Stimulated activated CD4-positive, alpha-beta T cell treated with anti-CD3 and anti-CD28 coated beads, Interleukin-2, amount 100 ng/mL, for 24 hours (primary cell): ENCODE measurements at regions not wholly inside any gene's neighbourhood (a gene's known extent, or its start where the extent isn't known, plus 50 kb on each side); places are given as distances from the start of the nearest gene placed in this dataset.
"Not testable (repeated sequence)": the region's sequence is repeated elsewhere in the genome, so short reads cannot be mapped to it uniquely, and the experiment has no call there.

Source experiments
- DNase-seq, 2 donors: peaks; one replicate each; pipeline ENCODE4 v3.0.0-alpha.2; 2020

- peak in 1 of 2 donors; percentile 3 for DNase-seq
Observed at GRCh38 chr1:115179397-115180079, 90.2 kb upstream of the TSPAN2 start.

- DNase-seq: no peak
Observed at GRCh38 chr1:115176189-115176588, 86.9 kb upstream of the TSPAN2 start.

GRCh38 chr1:115175596-115175995, 86.3 kb upstream of the TSPAN2 start:
- DNase-seq: no peak

- DNase-seq: no peak
Observed at GRCh38 chr1:115173151-115173550, 83.8 kb upstream of the TSPAN2 start.

- no peak for DNase-seq
Observed at GRCh38 chr1:115172270-115172669, 83.0 kb upstream of the TSPAN2 start.

- no peak for DNase-seq
Observed at GRCh38 chr1:115170961-115171392, 81.7 kb upstream of the TSPAN2 start.

GRCh38 chr1:115170377-115170776, 81.1 kb upstream of the TSPAN2 start:
- DNase-seq: no peak

- DNase-seq: no peak
Observed at GRCh38 chr1:115168026-115168425, 78.7 kb upstream of the TSPAN2 start.

- DNase-seq: no peak
Observed at GRCh38 chr1:115166531-115167091, 77.3 kb upstream of the TSPAN2 start.

GRCh38 chr1:115165776-115166175, 76.5 kb upstream of the TSPAN2 start:
- DNase-seq: no peak

GRCh38 chr1:115164940-115165705, 75.8 kb upstream of the TSPAN2 start:
- DNase-seq: no peak

- no peak for DNase-seq
Observed at GRCh38 chr1:115164484-115164883, 75.2 kb upstream of the TSPAN2 start.

GRCh38 chr1:115160728-115161127, 71.4 kb upstream of the TSPAN2 start:
- DNase-seq: no peak

- no peak for DNase-seq
Observed at GRCh38 chr1:115159958-115160357, 70.7 kb upstream of the TSPAN2 start.

GRCh38 chr1:115158181-115158580, 68.9 kb upstream of the TSPAN2 start:
- DNase-seq: no peak

- DNase-seq: no peak
Observed at GRCh38 chr1:115156826-115157468, 67.6 kb upstream of the TSPAN2 start.

- DNase-seq: no peak
Observed at GRCh38 chr1:115153966-115154557, 64.8 kb upstream of the TSPAN2 start.

- DNase-seq: not testable (repeated sequence)
Observed at GRCh38 chr1:115147928-115148327, 58.6 kb upstream of the TSPAN2 start.

- DNase-seq: no peak
Observed at GRCh38 chr1:115145226-115145625, 55.9 kb upstream of the TSPAN2 start.

- DNase-seq: no peak
Observed at GRCh38 chr1:115144176-115144575, 54.9 kb upstream of the TSPAN2 start.

GRCh38 chr1:115142616-115143015, 53.3 kb upstream of the TSPAN2 start:
- DNase-seq: no peak

- DNase-seq: no peak
Observed at GRCh38 chr1:115141145-115141454, 51.8 kb upstream of the TSPAN2 start.

- DNase-seq: no peak
Observed at GRCh38 chr1:115140442-115141144, 51.3 kb upstream of the TSPAN2 start.
